Type B pancreatic cell (in vitro differentiated cells): ENCODE measurements at regions not wholly inside any gene's neighbourhood (a gene's known extent, or its start where the extent isn't known, plus 50 kb on each side); places are given as distances from the start of the nearest gene placed in this dataset.
"Not testable (repeated sequence)": the region's sequence is repeated elsewhere in the genome, so short reads cannot be mapped to it uniquely, and the experiment has no call there.

Experiments used
- DNase-seq: peaks from one replicate; pipeline ENCODE4 v3.0.0; 2021; ENCODE audit warnings: mixed read lengths; ENCODE audit not compliant: unreplicated experiment; ENCODE audit errors: extremely low spot score
- H3K27ac Mint-ChIP-seq: 2 replicates; pipeline ENCODE4 v1.8.0; 2021; ENCODE audit warnings: mild to moderate bottlenecking, mixed read lengths
- H3K27me3 Mint-ChIP-seq: 2 replicates; pipeline ENCODE4 v1.8.0; 2021; ENCODE audit warnings: mixed read lengths
- H3K36me3 Mint-ChIP-seq: 2 replicates; pipeline ENCODE4 v1.8.0; 2021; ENCODE audit warnings: mixed read lengths
- H3K4me1 Mint-ChIP-seq: one replicate; pipeline ENCODE4 v1.8.0; 2021; ENCODE audit warnings: mixed read lengths; ENCODE audit not compliant: unreplicated experiment
- H3K4me3 Mint-ChIP-seq: 2 replicates; pipeline ENCODE4 v1.8.0; 2021; ENCODE audit warnings: mild to moderate bottlenecking, mixed read lengths
- H3K9me3 Mint-ChIP-seq: 2 replicates; pipeline ENCODE4 v1.8.0; 2021; ENCODE audit warnings: mixed read lengths
- TF ChIP-seq, protein P1 (sequence below): fragments of 200-600 bp; sonication (generic); conservative IDR thresholded peaks from 2 replicates; pipeline ENCODE4 v1.5.0; 2021; ENCODE audit warnings: antibody characterized with exemption, mild to moderate bottlenecking

GRCh38 chr1:161420763-161421455 is 53.2 kb upstream of the CFAP126 start:
- Mint-ChIP-seq H3K4me3 (peak overlapping the region; percentile 12), H3K27me3 (peaks cover 51% of the 10 kb centered on the region), H3K27ac (no peak overlapping the region), H3K9me3 (no peaks in the 10 kb centered on the region), H3K4me1 (no peaks in the 10 kb centered on the region), H3K36me3 (no peaks in the 10 kb centered on the region)
- TF ChIP-seq, protein P1, sequence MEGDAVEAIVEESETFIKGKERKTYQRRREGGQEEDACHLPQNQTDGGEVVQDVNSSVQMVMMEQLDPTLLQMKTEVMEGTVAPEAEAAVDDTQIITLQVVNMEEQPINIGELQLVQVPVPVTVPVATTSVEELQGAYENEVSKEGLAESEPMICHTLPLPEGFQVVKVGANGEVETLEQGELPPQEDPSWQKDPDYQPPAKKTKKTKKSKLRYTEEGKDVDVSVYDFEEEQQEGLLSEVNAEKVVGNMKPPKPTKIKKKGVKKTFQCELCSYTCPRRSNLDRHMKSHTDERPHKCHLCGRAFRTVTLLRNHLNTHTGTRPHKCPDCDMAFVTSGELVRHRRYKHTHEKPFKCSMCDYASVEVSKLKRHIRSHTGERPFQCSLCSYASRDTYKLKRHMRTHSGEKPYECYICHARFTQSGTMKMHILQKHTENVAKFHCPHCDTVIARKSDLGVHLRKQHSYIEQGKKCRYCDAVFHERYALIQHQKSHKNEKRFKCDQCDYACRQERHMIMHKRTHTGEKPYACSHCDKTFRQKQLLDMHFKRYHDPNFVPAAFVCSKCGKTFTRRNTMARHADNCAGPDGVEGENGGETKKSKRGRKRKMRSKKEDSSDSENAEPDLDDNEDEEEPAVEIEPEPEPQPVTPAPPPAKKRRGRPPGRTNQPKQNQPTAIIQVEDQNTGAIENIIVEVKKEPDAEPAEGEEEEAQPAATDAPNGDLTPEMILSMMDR = no peak
- DNase-seq = no peak

GRCh38 chr1:161417536-161417935 is 49.9 kb upstream of the CFAP126 start:
- peaks cover 55% of the 10 kb centered on the region for H3K27me3 Mint-ChIP-seq

More at GRCh38 chr1:161417536-161417935, 49.9 kb upstream of the CFAP126 start:
- H3K36me3 Mint-ChIP-seq, DNase-seq, H3K27ac Mint-ChIP-seq, H3K4me3 Mint-ChIP-seq, H3K4me1 Mint-ChIP-seq, H3K9me3 Mint-ChIP-seq: not testable (repeated sequence)
